MM.1S (cell line): ENCODE measurements at regions not wholly inside any gene's neighbourhood (a gene's known extent, or its start where the extent isn't known, plus 50 kb on each side); places are given as distances from the start of the nearest gene placed in this dataset.

ENCODE experiments used
- DNase-seq: peaks from one replicate; pipeline ENCODE4 v3.0.0-alpha.2; 2015
- H2AFZ ChIP-seq: fragments of 300-600 bp; sonication (generic); 2 replicates; pipeline ENCODE4 v1.6.0; 2016; ENCODE audit warnings: antibody characterized with exemption, low read length
- H3F3A ChIP-seq: fragments of 300-600 bp; sonication (generic); 2 replicates; pipeline ENCODE4 v1.6.1; 2016; ENCODE audit warnings: mild to moderate bottlenecking, antibody characterized with exemption, low read length, moderate library complexity, mixed read lengths; ENCODE audit not compliant: insufficient read depth
- H3K27ac ChIP-seq: fragments of 300-600 bp; sonication (generic); 2 replicates; pipeline ENCODE4 v1.5.1; 2016; ENCODE audit warnings: mild to moderate bottlenecking, low read length
- H3K27me3 ChIP-seq: fragments of 300-600 bp; sonication (generic); replicated peaks from 2 replicates; pipeline ENCODE4 v1.6.0; 2016; ENCODE audit warnings: low read length; ENCODE audit not compliant: insufficient read depth
- H3K36me3 ChIP-seq: fragments of 300-600 bp; sonication (generic); replicated peaks from 2 replicates; pipeline ENCODE4 v1.6.1; 2016; ENCODE audit warnings: mild to moderate bottlenecking, low read length, mixed read lengths; ENCODE audit not compliant: insufficient read depth
- H3K4me1 ChIP-seq: fragments of 300-600 bp; sonication (generic); 2 replicates; pipeline ENCODE4 v1.6.1; 2016; ENCODE audit warnings: low read length, mixed read lengths
- H3K4me2 ChIP-seq: fragments of 300-600 bp; sonication (generic); 2 replicates; pipeline ENCODE4 v1.6.0; 2016; ENCODE audit warnings: low read depth, low read length
- H3K4me3 ChIP-seq: fragments of 300-600 bp; sonication (generic); 2 replicates; pipeline ENCODE4 v1.5.1; 2016; ENCODE audit warnings: low read length, mixed read lengths
- H3K79me2 ChIP-seq: fragments of 300-600 bp; sonication (generic); 2 replicates; pipeline ENCODE4 v1.6.1; 2016; ENCODE audit warnings: mixed run types, low read length, mixed read lengths
- H3K9ac ChIP-seq: fragments of 300-600 bp; sonication (generic); 2 replicates; pipeline ENCODE4 v1.6.1; 2016; ENCODE audit warnings: low read length, mixed read lengths
- H3K9me2 ChIP-seq: fragments of 300-600 bp; sonication (generic); replicated peaks from 2 replicates; pipeline ENCODE4 v1.6.1; 2016; ENCODE audit warnings: mild to moderate bottlenecking, low read length, mixed read lengths; ENCODE audit not compliant: insufficient read depth
- H3K9me3 ChIP-seq: fragments of 300-600 bp; sonication (generic); replicated peaks from 2 replicates; pipeline ENCODE4 v1.6.1; 2016; ENCODE audit warnings: mild to moderate bottlenecking, low read length, mixed read lengths; ENCODE audit not compliant: insufficient read depth
- H4K20me1 ChIP-seq: fragments of 300-600 bp; sonication (generic); 2 replicates; pipeline ENCODE4 v1.6.1; 2016; ENCODE audit warnings: mild to moderate bottlenecking, low read length, moderate library complexity, mixed read lengths; ENCODE audit not compliant: insufficient read depth
- EZH2 ChIP-seq: fragments of 300-600 bp; sonication (generic); optimal IDR thresholded peaks from 2 replicates; pipeline ENCODE3; 2017; ENCODE audit warnings: low read depth, mild to moderate bottlenecking, antibody characterized with exemption, low read length, mixed read lengths
- EZH2phosphoT487 ChIP-seq: fragments of 300-600 bp; sonication (generic); IDR thresholded peaks from 2 replicates; pipeline ENCODE4 v1.6.1; 2018; ENCODE audit warnings: antibody characterized with exemption, low read length
- TF ChIP-seq, protein P1 (sequence below): fragments of 300-600 bp; sonication (generic); IDR thresholded peaks from 2 replicates; pipeline ENCODE4 v1.5.1; 2016; ENCODE audit warnings: antibody characterized with exemption, low read length, mixed read lengths

GRCh38 chr2:122822319-122822718 is 1066.9 kb downstream of the TSN start:
- Histone ChIP-seq H3K27ac (no peak overlapping the region), H3K4me1 (no peaks in the 10 kb centered on the region), H3K9ac (no peak overlapping the region), H3K79me2 (no peaks in the 10 kb centered on the region), H3K9me3 (no peaks in the 10 kb centered on the region), H3K4me3 (no peak overlapping the region), H2AFZ (no peak overlapping the region), H3K4me2 (no peak overlapping the region), H3F3A (no peaks in the 10 kb centered on the region), H3K27me3 (no peaks in the 10 kb centered on the region), H4K20me1 (no peaks in the 10 kb centered on the region), H3K36me3 (no peaks in the 10 kb centered on the region), H3K9me2 (no peaks in the 10 kb centered on the region)
- DNase-seq, result no peak
- TF ChIP-seq EZH2phosphoT487 (no peak), EZH2 (no peak)
- TF ChIP-seq, protein P1, sequence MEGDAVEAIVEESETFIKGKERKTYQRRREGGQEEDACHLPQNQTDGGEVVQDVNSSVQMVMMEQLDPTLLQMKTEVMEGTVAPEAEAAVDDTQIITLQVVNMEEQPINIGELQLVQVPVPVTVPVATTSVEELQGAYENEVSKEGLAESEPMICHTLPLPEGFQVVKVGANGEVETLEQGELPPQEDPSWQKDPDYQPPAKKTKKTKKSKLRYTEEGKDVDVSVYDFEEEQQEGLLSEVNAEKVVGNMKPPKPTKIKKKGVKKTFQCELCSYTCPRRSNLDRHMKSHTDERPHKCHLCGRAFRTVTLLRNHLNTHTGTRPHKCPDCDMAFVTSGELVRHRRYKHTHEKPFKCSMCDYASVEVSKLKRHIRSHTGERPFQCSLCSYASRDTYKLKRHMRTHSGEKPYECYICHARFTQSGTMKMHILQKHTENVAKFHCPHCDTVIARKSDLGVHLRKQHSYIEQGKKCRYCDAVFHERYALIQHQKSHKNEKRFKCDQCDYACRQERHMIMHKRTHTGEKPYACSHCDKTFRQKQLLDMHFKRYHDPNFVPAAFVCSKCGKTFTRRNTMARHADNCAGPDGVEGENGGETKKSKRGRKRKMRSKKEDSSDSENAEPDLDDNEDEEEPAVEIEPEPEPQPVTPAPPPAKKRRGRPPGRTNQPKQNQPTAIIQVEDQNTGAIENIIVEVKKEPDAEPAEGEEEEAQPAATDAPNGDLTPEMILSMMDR, result no peak

GRCh38 chr2:122830157-122830556 is 1074.7 kb downstream of the TSN start:
- Histone ChIP-seq H2AFZ (no peak overlapping the region), H3K4me3 (no peak overlapping the region), H4K20me1 (no peaks in the 10 kb centered on the region), H3K27me3 (no peaks in the 10 kb centered on the region), H3K27ac (no peak overlapping the region), H3K9ac (no peak overlapping the region), H3K79me2 (no peaks in the 10 kb centered on the region), H3K36me3 (no peaks in the 10 kb centered on the region), H3K9me2 (no peaks in the 10 kb centered on the region), H3K4me2 (no peak overlapping the region), H3K9me3 (no peaks in the 10 kb centered on the region), H3F3A (no peaks in the 10 kb centered on the region), H3K4me1 (no peaks in the 10 kb centered on the region)
- TF ChIP-seq EZH2phosphoT487 (no peak), EZH2 (no peak)
- TF ChIP-seq, protein P1, result no peak
- no peak for DNase-seq

DNA sequence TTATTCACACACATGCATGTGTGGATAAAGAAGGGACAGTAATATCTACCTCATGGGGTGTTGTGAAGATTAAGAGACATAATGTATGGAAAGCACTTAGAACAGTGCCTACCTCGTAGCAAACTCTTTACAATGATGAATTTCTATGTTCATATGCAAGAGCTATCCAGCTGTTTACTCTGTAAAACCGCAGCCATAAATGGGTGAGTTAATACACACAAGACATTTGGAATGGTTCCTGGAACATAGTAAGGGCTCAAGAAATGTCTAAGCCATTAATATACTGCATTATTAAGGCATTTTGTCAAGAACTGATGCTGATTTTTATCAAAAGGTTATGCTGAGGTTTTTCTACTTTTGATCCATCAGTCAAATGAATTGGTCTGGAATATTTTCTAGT is 1076.2 kb downstream of the TSN start:
- Histone ChIP-seq H4K20me1 (no peaks in the 10 kb centered on the region), H3F3A (no peaks in the 10 kb centered on the region), H3K4me3 (no peak overlapping the region), H3K36me3 (no peaks in the 10 kb centered on the region), H3K4me2 (no peak overlapping the region), H2AFZ (no peak overlapping the region), H3K9me3 (no peaks in the 10 kb centered on the region), H3K27me3 (no peaks in the 10 kb centered on the region), H3K9ac (no peak overlapping the region), H3K4me1 (no peaks in the 10 kb centered on the region), H3K9me2 (no peaks in the 10 kb centered on the region), H3K27ac (no peak overlapping the region), H3K79me2 (no peaks in the 10 kb centered on the region)
- TF ChIP-seq, protein P1, result no peak
- no peak for TF ChIP-seq EZH2phosphoT487
- TF ChIP-seq EZH2, result no peak
- no peak for DNase-seq
